MM.1S (cell line): ENCODE measurements at regions not wholly inside any gene's neighbourhood (a gene's known extent, or its start where the extent isn't known, plus 50 kb on each side); places are given as distances from the start of the nearest gene placed in this dataset.

Experiments used
- CTCF ChIP-seq: fragments of 300-600 bp; sonication (generic); IDR thresholded peaks from 2 replicates; pipeline ENCODE4 v1.5.1; 2016; ENCODE audit warnings: antibody characterized with exemption, low read length, mixed read lengths
- EZH2 ChIP-seq: fragments of 300-600 bp; sonication (generic); optimal IDR thresholded peaks from 2 replicates; pipeline ENCODE3; 2017; ENCODE audit warnings: low read depth, mild to moderate bottlenecking, antibody characterized with exemption, low read length, mixed read lengths
- EZH2phosphoT487 ChIP-seq: fragments of 300-600 bp; sonication (generic); IDR thresholded peaks from 2 replicates; pipeline ENCODE4 v1.6.1; 2018; ENCODE audit warnings: antibody characterized with exemption, low read length

GRCh38 chr11:34811858-34812257 is 104.3 kb downstream of the APIP start:
- TF ChIP-seq CTCF (no peak), EZH2phosphoT487 (no peak), EZH2 (no peak)
